Fibroblast of the aortic adventitia (primary cell): ENCODE measurements at regions not wholly inside any gene's neighbourhood (a gene's known extent, or its start where the extent isn't known, plus 50 kb on each side); places are given as distances from the start of the nearest gene placed in this dataset.

ENCODE experiments used
- DNase-seq: peaks from one replicate; pipeline ENCODE4 v3.0.0-alpha.2; 2010; ENCODE audit warnings: low read depth
- H3K4me3 ChIP-seq: 2 replicates; pipeline ENCODE4 v1.5.1; 2011; ENCODE audit warnings: low read depth, mild to moderate bottlenecking, control low read depth, low read length, moderate library complexity
- TF ChIP-seq, protein P1 (sequence below): IDR thresholded peaks from 2 replicates; pipeline ENCODE4 v1.5.1; 2011; ENCODE audit warnings: mild to moderate bottlenecking, low read length, control low read depth, inconsistent platforms; ENCODE audit not compliant: insufficient read depth

DNA sequence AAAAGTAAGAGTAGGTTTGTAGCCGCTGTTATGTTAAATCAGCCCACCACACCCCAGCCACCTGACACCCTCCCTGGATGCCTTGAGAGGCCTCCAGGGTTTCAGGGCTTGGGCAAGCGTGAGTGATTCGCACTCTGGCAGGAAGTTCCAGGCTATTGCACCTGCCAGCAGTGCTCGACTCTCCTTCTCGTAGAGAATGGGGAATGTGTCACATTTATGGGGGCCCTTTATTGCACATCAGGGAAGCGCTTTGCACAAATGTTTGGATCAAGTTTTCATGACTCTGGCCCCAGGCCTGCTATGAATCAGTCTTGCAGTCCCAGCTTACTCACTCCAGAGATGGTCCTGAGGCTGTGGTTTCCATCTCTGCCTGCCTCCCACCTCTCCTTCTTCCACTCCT, 66.1 kb upstream of the ADRA1B start:
- no peak overlapping the region for H3K4me3 ChIP-seq
- peak; percentile 68 for DNase-seq
- TF ChIP-seq, protein P1, sequence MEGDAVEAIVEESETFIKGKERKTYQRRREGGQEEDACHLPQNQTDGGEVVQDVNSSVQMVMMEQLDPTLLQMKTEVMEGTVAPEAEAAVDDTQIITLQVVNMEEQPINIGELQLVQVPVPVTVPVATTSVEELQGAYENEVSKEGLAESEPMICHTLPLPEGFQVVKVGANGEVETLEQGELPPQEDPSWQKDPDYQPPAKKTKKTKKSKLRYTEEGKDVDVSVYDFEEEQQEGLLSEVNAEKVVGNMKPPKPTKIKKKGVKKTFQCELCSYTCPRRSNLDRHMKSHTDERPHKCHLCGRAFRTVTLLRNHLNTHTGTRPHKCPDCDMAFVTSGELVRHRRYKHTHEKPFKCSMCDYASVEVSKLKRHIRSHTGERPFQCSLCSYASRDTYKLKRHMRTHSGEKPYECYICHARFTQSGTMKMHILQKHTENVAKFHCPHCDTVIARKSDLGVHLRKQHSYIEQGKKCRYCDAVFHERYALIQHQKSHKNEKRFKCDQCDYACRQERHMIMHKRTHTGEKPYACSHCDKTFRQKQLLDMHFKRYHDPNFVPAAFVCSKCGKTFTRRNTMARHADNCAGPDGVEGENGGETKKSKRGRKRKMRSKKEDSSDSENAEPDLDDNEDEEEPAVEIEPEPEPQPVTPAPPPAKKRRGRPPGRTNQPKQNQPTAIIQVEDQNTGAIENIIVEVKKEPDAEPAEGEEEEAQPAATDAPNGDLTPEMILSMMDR: no peak

DNA sequence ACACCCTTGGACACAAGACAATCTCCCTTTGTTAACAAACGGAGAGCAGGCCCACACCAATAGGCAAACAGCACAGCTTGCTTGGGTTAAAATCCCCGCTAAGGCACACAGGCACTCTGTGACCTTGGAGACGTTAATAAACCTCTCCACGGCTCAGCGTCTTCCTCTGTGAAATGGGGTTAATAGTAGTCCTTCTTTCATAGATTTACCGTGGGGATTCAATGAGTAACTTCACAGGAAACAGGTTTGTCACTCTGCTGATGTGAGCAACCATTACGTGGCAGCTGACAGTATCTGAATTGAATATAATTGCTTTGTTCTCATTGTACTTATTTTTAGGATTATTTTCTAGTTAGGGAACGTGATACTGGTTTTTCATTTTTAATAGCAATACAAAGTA, 65.2 kb upstream of the ADRA1B start:
- no peak for DNase-seq
- H3K4me3 ChIP-seq: no peak overlapping the region
- TF ChIP-seq, protein P1: no peak

GRCh38 chr5:159854916-159855315, 61.4 kb upstream of the ADRA1B start:
- TF ChIP-seq, protein P1: no peak
- DNase-seq: no peak
- H3K4me3 ChIP-seq: no peak overlapping the region

DNA sequence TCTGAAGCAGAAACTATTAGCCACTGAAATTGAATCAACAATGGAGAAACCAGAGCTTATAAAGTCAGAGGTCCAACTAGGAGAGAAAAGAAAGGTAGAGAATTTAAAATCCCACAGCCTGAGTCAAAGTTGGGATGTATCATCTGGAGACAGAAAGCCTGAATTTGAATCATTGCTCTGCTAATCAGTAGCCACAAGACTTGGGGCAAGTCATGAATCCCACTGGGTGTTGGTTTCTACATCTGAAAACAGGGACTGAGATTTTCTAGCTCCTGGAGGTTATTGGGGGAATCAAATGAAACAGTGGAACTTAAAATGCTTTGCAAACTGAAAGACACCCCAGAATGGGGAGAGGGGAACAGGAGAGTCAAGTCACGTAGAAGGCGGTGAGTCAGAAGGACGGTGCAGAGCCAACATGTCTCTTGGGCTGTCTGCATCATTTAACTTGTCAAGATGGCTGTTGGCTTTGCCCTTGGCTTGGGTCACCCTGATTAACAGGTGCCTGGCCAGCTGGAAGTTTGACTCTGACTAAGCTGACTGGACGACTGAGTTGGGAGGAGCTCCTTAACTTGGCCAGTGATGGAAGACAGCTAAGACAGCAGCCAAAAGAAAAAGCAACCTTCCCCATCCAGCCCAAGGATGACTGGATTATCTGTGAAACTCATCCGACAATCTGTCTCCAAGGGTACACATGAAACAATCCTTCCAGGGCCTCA, 60.6 kb upstream of the ADRA1B start:
- DNase-seq: peak; percentile 88
- H3K4me3 ChIP-seq: no peak overlapping the region
- TF ChIP-seq, protein P1: no peak

DNA sequence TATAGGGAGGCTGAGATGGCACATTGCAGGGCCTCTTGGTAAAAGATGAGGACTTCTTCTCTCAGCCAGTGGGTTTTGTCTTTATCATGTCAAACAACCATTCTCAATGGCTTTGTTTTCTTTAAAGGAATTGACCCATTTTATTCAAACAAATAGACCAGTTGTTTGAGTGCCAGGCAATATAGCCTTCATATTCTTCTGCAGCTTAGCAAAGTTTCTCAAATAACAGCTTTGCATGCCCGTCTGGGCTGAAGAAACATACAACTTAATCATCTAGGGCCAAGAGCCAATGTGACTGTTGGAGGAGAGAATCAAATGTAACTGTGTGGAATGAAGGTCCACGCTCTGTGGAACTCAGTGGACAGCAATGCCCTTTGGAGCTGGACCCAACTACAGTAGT, 57.4 kb upstream of the ADRA1B start:
- no peak for DNase-seq
- H3K4me3 ChIP-seq: no peak overlapping the region
- TF ChIP-seq, protein P1: no peak

DNA sequence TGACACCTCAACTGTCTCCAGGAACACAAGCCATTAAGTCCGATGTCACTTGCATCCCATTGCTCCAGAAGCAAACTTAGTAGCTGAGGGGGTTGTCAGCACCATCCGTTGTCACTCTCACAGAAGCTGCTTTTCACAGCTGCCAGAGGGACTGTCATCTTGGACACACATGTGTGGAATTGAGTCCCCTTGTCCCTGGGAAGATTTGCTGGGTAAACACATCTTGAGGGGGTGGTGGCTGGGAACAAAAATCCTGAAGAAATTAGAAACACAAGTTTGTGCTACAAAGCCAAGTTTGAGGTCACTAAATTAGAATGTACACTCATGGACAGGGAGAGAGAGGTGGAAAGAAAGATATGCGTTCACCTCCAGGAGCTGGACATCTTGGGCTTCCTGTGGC, 55.2 kb upstream of the ADRA1B start:
- no peak for DNase-seq
- TF ChIP-seq, protein P1: no peak
- H3K4me3 ChIP-seq: no peak overlapping the region
